HepG2 (cell line): ENCODE measurements at regions not wholly inside any gene's neighbourhood (a gene's known extent, or its start where the extent isn't known, plus 50 kb on each side); places are given as distances from the start of the nearest gene placed in this dataset.

Source experiments
- ATAC-seq: fragments of 200-7000 bp; cut with Tn5 transposase; 3 replicates; pipeline ENCODE4 v1.9.1; 2020; ENCODE audit warnings: mild to moderate bottlenecking, moderate library complexity
- BruUV-seq: library from RNA; stranded (reverse); fragments of 400-500 nt; replicated peaks from 2 replicates; lab custom pipeline; 2021; lab: Mats Ljungman, UMichigan
- CTCF ChIA-PET: fragments of 300-600 bp; formaldehyde crosslinking; extraction: SDS; loops from one replicate; lab custom pipeline; 2021; ENCODE audit warnings: low total read pairs, inconsistent platforms, low intra/inter-chr PET ratio; lab: Yijun Ruan, JAX
- POLR2A ChIA-PET: fragments of 350-600 bp; sonication (Branson Sonifier 250); formaldehyde crosslinking; loops from one replicate; lab custom pipeline; 2020; ENCODE audit warnings: antibody characterized with exemption, inconsistent platforms; lab: Yijun Ruan, JAX
- DNase-seq: peaks from one replicate; pipeline ENCODE4 v3.0.0-alpha.2; 2015; ENCODE audit warnings: low spot score
- FAIRE-seq: peaks from 3 replicates; lab custom pipeline; 2011; peaks lifted over from hg19 to GRCh38; lab: Jason Lieb, UNC
- H2AFZ ChIP-seq: one replicate; pipeline ENCODE4 v1.6.1; 2011; ENCODE audit warnings: low read length, inconsistent platforms
- H3K27ac ChIP-seq: fragments of 300-600 bp; 3 replicates; pipeline ENCODE4 v1.8.0; 2011; ENCODE audit warnings: mixed run types, mild to moderate bottlenecking, mixed read lengths, low read length, inconsistent platforms; ENCODE audit not compliant: insufficient read depth; ENCODE audit errors: extremely low read length
- H3K27me3 ChIP-seq, 2 experiments: fragments of 200-600 bp in 1 of 2; 2 replicates in 1 of 2; 3 replicates in 1 of 2; pipeline versions ENCODE4 v1.6.0 to v1.8.0; 2011; ENCODE audit warnings: low read length in 2 of 2, mild to moderate bottlenecking in 2 of 2, moderate library complexity in 2 of 2, inconsistent platforms in 1 of 2; ENCODE audit not compliant: insufficient read depth in 2 of 2, control insufficient read depth in 1 of 2
- H3K36me3 ChIP-seq, 2 experiments: fragments of 200-600 bp in 1 of 2; replicated peaks in 1 of 2; 2 replicates in 1 of 2; 3 replicates in 1 of 2; pipeline versions ENCODE4 v1.5.1 to v1.8.0; 2011; ENCODE audit warnings: low read length in 2 of 2, inconsistent platforms in 1 of 2; ENCODE audit not compliant: insufficient read depth in 2 of 2, control insufficient read depth in 1 of 2
- H3K4me1 ChIP-seq: 2 replicates; pipeline ENCODE4 v1.5.1; 2012; ENCODE audit warnings: low read length, inconsistent platforms; ENCODE audit not compliant: insufficient read depth
- H3K4me2 ChIP-seq: 2 replicates; pipeline ENCODE4 v1.6.0; 2011; ENCODE audit warnings: low read depth, low read length, inconsistent platforms
- H3K4me3 ChIP-seq, 3 experiments: fragments of 200-600 bp in 1 of 3; sonication (generic), shearing (Covaris generic) in 1 of 3; replicated peaks in 1 of 3; 2 replicates each; pipeline ENCODE4 v1.5.1; 2011 to 2016; ENCODE audit warnings: low read length in 3 of 3, inconsistent platforms in 2 of 3, low read depth in 2 of 3, mild to moderate bottlenecking in 2 of 3, control low read depth in 1 of 3, mixed read lengths in 1 of 3; ENCODE audit not compliant: insufficient read depth in 1 of 3
- H3K79me2 ChIP-seq: one replicate; pipeline ENCODE4 v1.6.1; 2011; ENCODE audit warnings: low read length, inconsistent platforms; ENCODE audit not compliant: insufficient read depth
- H3K9ac ChIP-seq: 2 replicates; pipeline ENCODE4 v1.6.0; 2011; ENCODE audit warnings: mild to moderate bottlenecking, low read depth, low read length, inconsistent platforms; ENCODE audit not compliant: insufficient read depth
- H3K9me3 ChIP-seq: 2 replicates; pipeline ENCODE4 v1.5.1; 2012; ENCODE audit warnings: mild to moderate bottlenecking, low read length
- H4K20me1 ChIP-seq: 2 replicates; pipeline ENCODE4 v1.6.0; 2011; ENCODE audit warnings: inconsistent platforms, mild to moderate bottlenecking, low read length, moderate library complexity; ENCODE audit not compliant: insufficient read depth
- DMAP1 ChIP-seq: IDR thresholded peaks from 2 replicates; pipeline ENCODE4 v1.6.1; 2016
- GLI4 ChIP-seq: sonication (generic); formaldehyde crosslinking; IDR thresholded peaks from 2 replicates; pipeline ENCODE4 v1.5.1; 2020; ENCODE audit warnings: missing genetic modification reagents, mild to moderate bottlenecking, moderate library complexity, borderline replicate concordance
- JUN ChIP-seq: sonication (generic); formaldehyde crosslinking; IDR thresholded peaks from 2 replicates; pipeline ENCODE4 v1.4.0; 2020; ENCODE audit warnings: mild to moderate bottlenecking, missing genetic modification reagents
- KLF6 ChIP-seq: IDR thresholded peaks from 2 replicates; pipeline ENCODE4 v1.8.0; 2016; ENCODE audit warnings: missing biosample characterization, missing genetic modification reagents
- ZNF256 ChIP-seq: sonication (generic); formaldehyde crosslinking; conservative IDR thresholded peaks from 2 replicates; pipeline ENCODE4 v1.4.0; 2020; ENCODE audit warnings: missing genetic modification reagents
- ZNF484 ChIP-seq: sonication (generic); formaldehyde crosslinking; IDR thresholded peaks from 2 replicates; pipeline ENCODE4 v1.5.1; 2020; ENCODE audit warnings: mild to moderate bottlenecking, low read depth, missing genetic modification reagents, borderline replicate concordance
- ZNF557 ChIP-seq: sonication (generic); formaldehyde crosslinking; IDR thresholded peaks from 2 replicates; pipeline ENCODE4 v1.4.0; 2020; ENCODE audit warnings: missing genetic modification reagents
- WGBS: methylation state at CpG from one replicate; pipeline ENCODE4 v1.1.6; 2017; ENCODE audit warnings: low lambda C conversion rate; 5-methylcytosine and 5-hydroxymethylcytosine counted together
- in situ Hi-C: cut with HindIII; loops from 2 replicates; pipeline ENCODE4 v1.10.0; 2017; ENCODE audit warnings: low pct_unique_long_range_greater_than_20kb; ENCODE audit not compliant: extremely low pct_ligation_motif_present
- intact Hi-C: fragments of 100-400 bp; cut with micrococcal nuclease; formaldehyde crosslinking; loops from one replicate; pipeline ENCODE4 v1.10.0; 2022; ENCODE audit not compliant: unreplicated experiment
- TF ChIP-seq, protein P1 (sequence below): sonication (generic); formaldehyde crosslinking; IDR thresholded peaks from 2 replicates; pipeline ENCODE4 v1.5.1; 2020; ENCODE audit warnings: mild to moderate bottlenecking, missing genetic modification reagents, moderate library complexity

DNA sequence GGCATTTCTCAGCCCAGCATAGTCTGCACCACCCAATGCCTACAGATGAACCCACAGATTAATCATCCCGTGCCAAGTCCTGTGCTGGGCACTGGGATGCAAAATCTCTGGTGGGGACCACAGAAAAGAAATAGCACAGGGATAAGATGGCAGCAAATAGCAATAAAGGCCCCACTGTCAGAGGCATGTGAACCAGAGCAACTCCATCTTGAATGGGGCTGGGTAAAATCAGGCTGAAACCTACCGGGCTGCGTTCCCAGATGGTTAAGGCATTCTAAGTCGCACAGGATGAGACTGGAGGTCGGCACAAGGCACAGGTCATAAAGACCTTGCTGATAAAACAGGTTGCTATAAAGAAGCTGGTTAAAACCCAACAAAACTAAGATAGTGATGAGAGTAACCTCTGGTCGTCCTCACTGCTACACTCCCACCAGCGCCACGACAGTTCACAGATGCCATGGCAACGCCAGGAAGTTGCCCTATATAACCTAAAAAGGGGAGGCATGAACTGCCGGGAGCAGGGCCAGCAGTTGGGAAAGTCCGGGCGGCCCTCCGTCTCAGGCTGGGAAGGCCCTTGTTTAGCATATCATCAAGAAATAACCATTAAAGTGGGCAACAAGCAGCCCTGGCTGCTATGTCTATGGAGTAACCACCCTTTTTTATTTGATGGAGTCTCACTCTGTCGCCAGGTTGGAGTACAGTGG lies 65.2 kb downstream of the C9orf50 start:
- POLR2A ChIA-PET: interaction anchor here (1.8 to 5.6 kb wide), 3 partner anchors 19 to 97 kb away, joined by 5 to 84 read pairs (median 7); no protein-coding TSS in a partner anchor

More for the DNA sequence above, 65.2 kb downstream of the C9orf50 start:
- TF ChIP-seq, protein P1, sequence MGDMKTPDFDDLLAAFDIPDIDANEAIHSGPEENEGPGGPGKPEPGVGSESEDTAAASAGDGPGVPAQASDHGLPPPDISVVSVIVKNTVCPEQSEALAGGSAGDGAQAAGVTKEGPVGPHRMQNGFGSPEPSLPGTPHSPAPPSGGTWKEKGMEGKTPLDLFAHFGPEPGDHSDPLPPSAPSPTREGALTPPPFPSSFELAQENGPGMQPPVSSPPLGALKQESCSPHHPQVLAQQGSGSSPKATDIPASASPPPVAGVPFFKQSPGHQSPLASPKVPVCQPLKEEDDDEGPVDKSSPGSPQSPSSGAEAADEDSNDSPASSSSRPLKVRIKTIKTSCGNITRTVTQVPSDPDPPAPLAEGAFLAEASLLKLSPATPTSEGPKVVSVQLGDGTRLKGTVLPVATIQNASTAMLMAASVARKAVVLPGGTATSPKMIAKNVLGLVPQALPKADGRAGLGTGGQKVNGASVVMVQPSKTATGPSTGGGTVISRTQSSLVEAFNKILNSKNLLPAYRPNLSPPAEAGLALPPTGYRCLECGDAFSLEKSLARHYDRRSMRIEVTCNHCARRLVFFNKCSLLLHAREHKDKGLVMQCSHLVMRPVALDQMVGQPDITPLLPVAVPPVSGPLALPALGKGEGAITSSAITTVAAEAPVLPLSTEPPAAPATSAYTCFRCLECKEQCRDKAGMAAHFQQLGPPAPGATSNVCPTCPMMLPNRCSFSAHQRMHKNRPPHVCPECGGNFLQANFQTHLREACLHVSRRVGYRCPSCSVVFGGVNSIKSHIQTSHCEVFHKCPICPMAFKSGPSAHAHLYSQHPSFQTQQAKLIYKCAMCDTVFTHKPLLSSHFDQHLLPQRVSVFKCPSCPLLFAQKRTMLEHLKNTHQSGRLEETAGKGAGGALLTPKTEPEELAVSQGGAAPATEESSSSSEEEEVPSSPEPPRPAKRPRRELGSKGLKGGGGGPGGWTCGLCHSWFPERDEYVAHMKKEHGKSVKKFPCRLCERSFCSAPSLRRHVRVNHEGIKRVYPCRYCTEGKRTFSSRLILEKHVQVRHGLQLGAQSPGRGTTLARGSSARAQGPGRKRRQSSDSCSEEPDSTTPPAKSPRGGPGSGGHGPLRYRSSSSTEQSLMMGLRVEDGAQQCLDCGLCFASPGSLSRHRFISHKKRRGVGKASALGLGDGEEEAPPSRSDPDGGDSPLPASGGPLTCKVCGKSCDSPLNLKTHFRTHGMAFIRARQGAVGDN (CRISPR knock-in tag): peak; percentile 48
- TF ChIP-seq ZNF256 (CRISPR knock-in tag): no peak
- TF ChIP-seq ZNF484: no peak
- TF ChIP-seq ZNF557 (CRISPR knock-in tag): no peak
- no peak for TF ChIP-seq DMAP1 (CRISPR knock-in tag)
- no peak for TF ChIP-seq GLI4 (CRISPR knock-in tag)
- TF ChIP-seq JUN: no peak
- TF ChIP-seq KLF6 (CRISPR knock-in tag): no peak
- H3K79me2 ChIP-seq: no peaks in the 10 kb centered on the region
- H3K27ac ChIP-seq: peak overlapping the region; percentile 95
- no peak overlapping the region for H2AFZ ChIP-seq
- CTCF ChIA-PET: no interaction called here
- no TSS peak for BruUV-seq
- peaks cover 96% of the 10 kb centered on the region for H3K4me1 ChIP-seq
- H3K27me3 ChIP-seq: no peaks in the 10 kb centered on the region
- no peak overlapping the region for H3K4me3 ChIP-seq
- intact Hi-C loops: loop anchor here (1.0 to 5.0 kb wide), 2 partner anchors 7 to 58 kb away; no protein-coding TSS in a partner anchor
- H3K9me3 ChIP-seq: no peaks in the 10 kb centered on the region
- ATAC-seq (no peak), DNase-seq (no peak), FAIRE-seq (no peak)
- no peak overlapping the region for H3K4me2 ChIP-seq
- in situ Hi-C loops: no loop called here
- 97% methylated on average over 13 of the region's 14 CpGs for WGBS
- H3K36me3 ChIP-seq: no peaks in the 10 kb centered on the region
- H4K20me1 ChIP-seq: no peaks in the 10 kb centered on the region
- no peak overlapping the region for H3K9ac ChIP-seq
